HFF-Myc (cell line): ENCODE measurements at regions not wholly inside any gene's neighbourhood (a gene's known extent, or its start where the extent isn't known, plus 50 kb on each side); places are given as distances from the start of the nearest gene placed in this dataset.

ENCODE experiments used
- DNase-seq: peaks from one replicate; pipeline ENCODE4 v3.0.0-alpha.2; 2011; ENCODE audit warnings: low read depth; ENCODE audit errors: extremely low read depth
- H3K4me3 ChIP-seq: replicated peaks from 2 replicates; pipeline ENCODE4 v1.5.1; 2011; ENCODE audit warnings: low read depth, mild to moderate bottlenecking, control low read depth, low read length
- TF ChIP-seq, protein P1 (sequence below): IDR thresholded peaks from 2 replicates; pipeline ENCODE4 v1.5.1; 2012; ENCODE audit warnings: mild to moderate bottlenecking, low read depth, low read length, control low read depth; ENCODE audit errors: missing control alignments

- no peak overlapping the region for H3K4me3 ChIP-seq
- TF ChIP-seq, protein P1, sequence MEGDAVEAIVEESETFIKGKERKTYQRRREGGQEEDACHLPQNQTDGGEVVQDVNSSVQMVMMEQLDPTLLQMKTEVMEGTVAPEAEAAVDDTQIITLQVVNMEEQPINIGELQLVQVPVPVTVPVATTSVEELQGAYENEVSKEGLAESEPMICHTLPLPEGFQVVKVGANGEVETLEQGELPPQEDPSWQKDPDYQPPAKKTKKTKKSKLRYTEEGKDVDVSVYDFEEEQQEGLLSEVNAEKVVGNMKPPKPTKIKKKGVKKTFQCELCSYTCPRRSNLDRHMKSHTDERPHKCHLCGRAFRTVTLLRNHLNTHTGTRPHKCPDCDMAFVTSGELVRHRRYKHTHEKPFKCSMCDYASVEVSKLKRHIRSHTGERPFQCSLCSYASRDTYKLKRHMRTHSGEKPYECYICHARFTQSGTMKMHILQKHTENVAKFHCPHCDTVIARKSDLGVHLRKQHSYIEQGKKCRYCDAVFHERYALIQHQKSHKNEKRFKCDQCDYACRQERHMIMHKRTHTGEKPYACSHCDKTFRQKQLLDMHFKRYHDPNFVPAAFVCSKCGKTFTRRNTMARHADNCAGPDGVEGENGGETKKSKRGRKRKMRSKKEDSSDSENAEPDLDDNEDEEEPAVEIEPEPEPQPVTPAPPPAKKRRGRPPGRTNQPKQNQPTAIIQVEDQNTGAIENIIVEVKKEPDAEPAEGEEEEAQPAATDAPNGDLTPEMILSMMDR = no peak
- no peak for DNase-seq
Measured at GRCh38 chr11:19597876-19598275, 114.8 kb upstream of the NAV2 start.

DNA sequence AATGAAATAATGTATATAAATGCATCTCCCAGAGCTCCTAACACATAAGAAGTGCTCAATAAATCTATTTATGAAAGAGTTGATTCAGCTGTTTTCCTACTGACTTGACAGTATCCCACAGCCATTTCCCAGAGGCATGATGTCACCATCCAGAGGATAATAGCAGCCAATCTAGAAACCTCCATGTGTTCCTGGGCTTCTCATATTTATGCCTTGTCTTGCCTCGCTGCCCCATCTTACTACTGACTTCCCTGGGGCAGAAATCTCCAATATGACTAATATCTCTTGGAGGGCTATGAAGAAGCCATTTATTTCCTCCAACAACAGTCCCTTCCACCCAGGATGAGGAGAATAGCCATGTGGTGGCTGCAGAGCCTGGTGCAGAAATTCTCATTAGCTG lies 115.4 kb upstream of the NAV2 start:
- peak; percentile 57 for DNase-seq
- no peak overlapping the region for H3K4me3 ChIP-seq
- TF ChIP-seq, protein P1 = no peak

- H3K4me3 ChIP-seq = no peak overlapping the region
- DNase-seq = peak; percentile 61
- TF ChIP-seq, protein P1 = no peak
Measured at GRCh38 chr11:19595840-19596751, 116.5 kb upstream of the NAV2 start.

DNA sequence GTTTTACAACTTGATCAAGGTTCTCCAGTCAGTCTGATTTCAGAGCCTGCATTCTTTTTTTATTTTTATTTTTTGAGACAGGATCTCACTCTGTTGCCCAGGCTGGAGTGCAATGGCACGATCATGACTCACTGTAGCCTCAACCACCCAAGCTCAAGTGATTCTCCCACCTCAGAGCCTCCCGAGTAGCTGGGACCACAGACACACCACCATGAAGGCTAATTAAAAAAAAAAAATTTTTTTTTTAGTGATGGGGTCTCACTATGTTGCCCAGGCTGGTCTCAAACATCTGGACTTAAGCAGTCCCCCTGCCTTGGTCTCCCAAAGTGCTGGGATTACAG lies 117.2 kb upstream of the NAV2 start:
- H3K4me3 ChIP-seq = no peak overlapping the region
- TF ChIP-seq, protein P1 = no peak
- no peak for DNase-seq

DNA sequence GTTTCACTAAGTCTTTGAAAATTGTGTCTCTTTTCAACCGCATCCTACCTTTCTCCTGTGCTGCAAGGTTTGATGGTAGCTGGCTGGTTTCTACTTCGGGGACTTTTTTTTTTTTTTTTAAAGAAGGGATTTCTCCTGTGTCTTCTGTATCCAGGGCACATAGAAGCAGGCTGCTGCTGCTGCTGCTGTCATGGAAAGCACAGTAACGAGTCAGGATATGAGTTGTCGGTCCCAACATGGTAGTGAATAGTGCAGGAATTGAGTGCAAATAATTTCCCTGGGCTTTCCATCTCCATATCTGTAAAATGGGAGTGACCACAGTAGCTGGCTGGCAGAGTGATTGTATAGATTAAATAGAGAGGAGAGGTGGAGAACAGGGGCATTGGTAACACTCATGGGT lies 118.3 kb upstream of the NAV2 start:
- DNase-seq = no peak

GRCh38 chr11:19592842-19593241 lies 119.8 kb upstream of the NAV2 start:
- H3K4me3 ChIP-seq = no peak overlapping the region
- DNase-seq = no peak
- TF ChIP-seq, protein P1 = no peak

More for the DNA sequence above, 118.3 kb upstream of the NAV2 start:
- no peak overlapping the region for H3K4me3 ChIP-seq
- TF ChIP-seq, protein P1 = no peak
